ENCODE measurements at regions not wholly inside any gene's neighbourhood (a gene's known extent, or its start where the extent isn't known, plus 50 kb on each side); places are given as distances from the start of the nearest gene placed in this dataset.
"Not testable (repeated sequence)": the region's sequence is repeated elsewhere in the genome, so short reads cannot be mapped to it uniquely, and the experiment has no call there.

- TF ChIP-seq CTCF (IDR thresholded peaks at IDR 0.05; ENCODE audit: low read depth, low read length, missing control alignments), result no peak
- no peak for DNase-seq (ENCODE audit: extremely low read depth, low read depth)
Observed at GRCh38 chr3:106108925-106109324, 240.1 kb upstream of the CBLB start.

GRCh38 chr3:106112561-106112960 is 243.7 kb upstream of the CBLB start:
- H3K4me3 ChIP-seq (replicated peaks; ENCODE audit: low read depth, low read length); DNase-seq (ENCODE audit: extremely low read depth, low read depth): not testable (repeated sequence)

More at GRCh38 chr3:106108925-106109324, 240.1 kb upstream of the CBLB start:
- H3K4me3 ChIP-seq (replicated peaks; ENCODE audit: low read depth, low read length), result no peak overlapping the region

- H3K4me3 ChIP-seq (replicated peaks; ENCODE audit: low read depth, low read length), result no peak overlapping the region
- no peak for DNase-seq (ENCODE audit: extremely low read depth, low read depth)
- no peak for TF ChIP-seq CTCF (IDR thresholded peaks at IDR 0.05; ENCODE audit: low read depth, low read length, missing control alignments)
Observed at GRCh38 chr3:106113747-106114146, 244.9 kb upstream of the CBLB start.

GRCh38 chr3:106114220-106114619 is 245.4 kb upstream of the CBLB start:
- no peak for TF ChIP-seq CTCF (IDR thresholded peaks at IDR 0.05; ENCODE audit: low read depth, low read length, missing control alignments)
- no peak for DNase-seq (ENCODE audit: extremely low read depth, low read depth)
- no peak overlapping the region for H3K4me3 ChIP-seq (replicated peaks; ENCODE audit: low read depth, low read length)

- no peak overlapping the region for H3K4me3 ChIP-seq (replicated peaks; ENCODE audit: low read depth, low read length)
- DNase-seq (ENCODE audit: extremely low read depth, low read depth), result no peak
- TF ChIP-seq CTCF (IDR thresholded peaks at IDR 0.05; ENCODE audit: low read depth, low read length, missing control alignments), result no peak
Observed at GRCh38 chr3:106114848-106115247, 246.0 kb upstream of the CBLB start.

- H3K4me3 ChIP-seq (replicated peaks; ENCODE audit: low read depth, low read length), result no peak overlapping the region
- DNase-seq (ENCODE audit: extremely low read depth, low read depth), result no peak
- no peak for TF ChIP-seq CTCF (IDR thresholded peaks at IDR 0.05; ENCODE audit: low read depth, low read length, missing control alignments)
Observed at GRCh38 chr3:106115557-106115956, 246.7 kb upstream of the CBLB start.

- no peak overlapping the region for H3K4me3 ChIP-seq (replicated peaks; ENCODE audit: low read depth, low read length)
- DNase-seq (ENCODE audit: extremely low read depth, low read depth), result no peak
- TF ChIP-seq CTCF (IDR thresholded peaks at IDR 0.05; ENCODE audit: low read depth, low read length, missing control alignments), result no peak
Observed at GRCh38 chr3:106116733-106117489, 248.1 kb upstream of the CBLB start.

All from HFF-Myc (cell line).